IMR-90 (cell line): ENCODE measurements at regions not wholly inside any gene's neighbourhood (a gene's known extent, or its start where the extent isn't known, plus 50 kb on each side); places are given as distances from the start of the nearest gene placed in this dataset.

Source experiments
- ATAC-seq: fragments of 200-7000 bp; cut with Tn5 transposase; 2 replicates; pipeline ENCODE4 v1.9.1; 2020; ENCODE audit warnings: low read depth, mild to moderate bottlenecking, moderate library complexity
- BruUV-seq: library from RNA; stranded (reverse); fragments of 400-500 nt; replicated peaks from 2 replicates; lab custom pipeline; 2021; lab: Mats Ljungman, UMichigan
- CTCF ChIA-PET: fragments of 300-600 bp; formaldehyde crosslinking; extraction: SDS; loops from one replicate; lab custom pipeline; 2021; ENCODE audit warnings: antibody characterized with exemption; lab: Yijun Ruan, JAX
- POLR2A ChIA-PET: fragments of 300-600 bp; sonication (Branson Sonifier 250); formaldehyde crosslinking; loops from one replicate; lab custom pipeline; 2022; ENCODE audit warnings: antibody characterized with exemption; ENCODE audit not compliant: unreplicated experiment; lab: Charles Lee
- DNase-seq: peaks from one replicate; pipeline ENCODE4 v3.0.0; 2013
- H2AFZ ChIP-seq: replicated peaks from 2 replicates; pipeline ENCODE3; 2013; ENCODE audit warnings: low read length, mild to moderate bottlenecking; ENCODE audit not compliant: poor library complexity
- H2AK5ac ChIP-seq: 2 replicates; pipeline ENCODE4 v1.6.1; 2013; ENCODE audit warnings: low read depth, low read length, inconsistent platforms
- H2AK9ac ChIP-seq: replicated peaks from 2 replicates; pipeline ENCODE3; 2013; ENCODE audit warnings: mild to moderate bottlenecking, low read depth, low read length, moderate library complexity; ENCODE audit not compliant: poor library complexity
- H2BK120ac ChIP-seq: 2 replicates; pipeline ENCODE4 v1.6.1; 2013; ENCODE audit warnings: low read depth, low read length, inconsistent platforms
- H2BK15ac ChIP-seq: 3 replicates; pipeline ENCODE4 v1.6.1; 2013; ENCODE audit warnings: low read depth, low read length, inconsistent platforms
- H2BK20ac ChIP-seq: 2 replicates; pipeline ENCODE4 v1.6.1; 2013; ENCODE audit warnings: low read depth, mild to moderate bottlenecking, inconsistent platforms, low read length, moderate library complexity
- H2BK5ac ChIP-seq: 2 replicates; pipeline ENCODE4 v1.6.1; 2013; ENCODE audit warnings: mild to moderate bottlenecking, low read depth, low read length, inconsistent platforms; ENCODE audit not compliant: poor library complexity, severe bottlenecking
- H3K14ac ChIP-seq: replicated peaks from 2 replicates; pipeline ENCODE4 v1.6.1; 2013; ENCODE audit warnings: low read depth, low read length, inconsistent platforms
- H3K18ac ChIP-seq: 2 replicates; pipeline ENCODE4 v1.6.1; 2013; ENCODE audit warnings: low read depth, low read length, control low read depth
- H3K23ac ChIP-seq: 2 replicates; pipeline ENCODE4 v1.6.1; 2013; ENCODE audit warnings: low read depth, low read length, inconsistent platforms
- H3K27ac ChIP-seq: 2 replicates; pipeline ENCODE4 v1.5.1; 2013; ENCODE audit warnings: mild to moderate bottlenecking, control low read depth, low read length; ENCODE audit not compliant: insufficient read depth
- H3K27me3 ChIP-seq: 2 replicates; pipeline ENCODE4 v1.6.1; 2013; ENCODE audit warnings: low read length; ENCODE audit not compliant: control insufficient read depth, insufficient read depth
- H3K36me3 ChIP-seq: 2 replicates; pipeline ENCODE4 v1.6.1; 2013; ENCODE audit warnings: low read length, mixed read lengths; ENCODE audit not compliant: control insufficient read depth, insufficient read depth
- H3K4ac ChIP-seq: 2 replicates; pipeline ENCODE4 v1.6.1; 2013; ENCODE audit warnings: low read depth, low read length, inconsistent platforms
- H3K4me1 ChIP-seq: 2 replicates; pipeline ENCODE4 v1.6.1; 2013; ENCODE audit warnings: low read length, mixed read lengths; ENCODE audit not compliant: control insufficient read depth, insufficient read depth
- H3K4me2 ChIP-seq: 2 replicates; pipeline ENCODE4 v1.6.1; 2013; ENCODE audit warnings: low read depth, mild to moderate bottlenecking, control low read depth, low read length, moderate library complexity
- H3K4me3 ChIP-seq: 2 replicates; pipeline ENCODE4 v1.5.1; 2013; ENCODE audit warnings: low read depth, mild to moderate bottlenecking, control low read depth, low read length, moderate library complexity; ENCODE audit not compliant: insufficient read depth
- H3K56ac ChIP-seq: 2 replicates; pipeline ENCODE4 v1.6.1; 2013; ENCODE audit warnings: low read length, inconsistent platforms; ENCODE audit not compliant: insufficient read depth; ENCODE audit errors: extremely low read depth
- H3K79me1 ChIP-seq, 2 experiments: 2 replicates each; pipeline ENCODE4 v1.6.1; 2013; ENCODE audit warnings: low read length in 2 of 2, inconsistent platforms in 1 of 2, low read depth in 1 of 2
- H3K9ac ChIP-seq: 2 replicates; pipeline ENCODE4 v1.6.1; 2013; ENCODE audit warnings: low read depth, low read length, control low read depth
- H3K9me1 ChIP-seq: 2 replicates; pipeline ENCODE4 v1.6.1; 2013; ENCODE audit warnings: low read length, inconsistent platforms; ENCODE audit not compliant: insufficient read depth
- H3K9me3 ChIP-seq: 2 replicates; pipeline ENCODE4 v1.6.1; 2013; ENCODE audit warnings: low read length; ENCODE audit not compliant: control insufficient read depth, insufficient read depth
- H4K20me1 ChIP-seq: 2 replicates; pipeline ENCODE4 v1.6.1; 2013; ENCODE audit warnings: low read length, inconsistent platforms; ENCODE audit not compliant: insufficient read depth
- H4K5ac ChIP-seq: 2 replicates; pipeline ENCODE4 v1.6.1; 2013; ENCODE audit warnings: mild to moderate bottlenecking, low read depth, low read length, control low read depth
- H4K8ac ChIP-seq, 2 experiments: 2 replicates each; pipeline ENCODE4 v1.6.1; 2013; ENCODE audit warnings: low read depth in 2 of 2, low read length in 2 of 2, control low read depth in 1 of 2, inconsistent platforms in 1 of 2
- H4K91ac ChIP-seq: 2 replicates; pipeline ENCODE4 v1.6.1; 2013; ENCODE audit warnings: low read depth, low read length, inconsistent platforms; ENCODE audit not compliant: insufficient read depth
- BHLHE40 ChIP-seq: fragments of 150-350 bp; IDR thresholded peaks from 2 replicates; pipeline ENCODE4 v1.6.1; 2016; ENCODE audit warnings: mild to moderate bottlenecking, low read depth, low read length
- CEBPB ChIP-seq: IDR thresholded peaks from 2 replicates; pipeline ENCODE4 v1.6.1; 2012; ENCODE audit warnings: low read depth, low read length, improper control_type of control experiment
- CHD1 ChIP-seq: IDR thresholded peaks from 2 replicates; pipeline ENCODE4 v1.6.1; 2012; ENCODE audit warnings: low read depth, low read length, improper control_type of control experiment
- ELK1 ChIP-seq: fragments of 150-350 bp; IDR thresholded peaks from 2 replicates; pipeline ENCODE4 v1.6.1; 2016; ENCODE audit warnings: low read depth, mild to moderate bottlenecking, low read length, moderate library complexity, borderline replicate concordance
- MAFK ChIP-seq: IDR thresholded peaks from 2 replicates; pipeline ENCODE4 v1.6.1; 2012; ENCODE audit warnings: low read depth, low read length, improper control_type of control experiment
- MXI1 ChIP-seq: IDR thresholded peaks from 2 replicates; pipeline ENCODE4 v1.6.1; 2012; ENCODE audit warnings: low read depth, mild to moderate bottlenecking, low read length, moderate library complexity, borderline replicate concordance
- POLR2A ChIP-seq: IDR thresholded peaks from 2 replicates; pipeline ENCODE4 v1.6.1; 2012; ENCODE audit warnings: mild to moderate bottlenecking, low read depth, low read length
- RCOR1 ChIP-seq: IDR thresholded peaks from 2 replicates; pipeline ENCODE4 v1.6.1; 2012; ENCODE audit warnings: mild to moderate bottlenecking, low read length, improper control_type of control experiment; ENCODE audit not compliant: insufficient replicate concordance
- SMC3 ChIP-seq: fragments of 150-350 bp; IDR thresholded peaks from 2 replicates; pipeline ENCODE4 v1.6.1; 2016; ENCODE audit warnings: low read depth, mild to moderate bottlenecking, antibody characterized with exemption, low read length, moderate library complexity
- USF2 ChIP-seq: fragments of 150-350 bp; IDR thresholded peaks from 2 replicates; pipeline ENCODE4 v1.6.1; 2017; ENCODE audit warnings: mild to moderate bottlenecking, antibody characterized with exemption, low read length, low read depth
- WGBS, 2 experiments: methylation state at CpG; one replicate each; pipeline versions ENCODE4 v1.1.5 to v1.1.7; 2013; ENCODE audit warnings: missing lambda C conversion rate in 2 of 2; ENCODE audit not compliant: insufficient read length in 1 of 2; ENCODE audit errors: extremely low coverage in 2 of 2; 5-methylcytosine and 5-hydroxymethylcytosine counted together
- dilution Hi-C: fragments of 300-500 bp; cut with HindIII; formaldehyde crosslinking; loops from one replicate; pipeline ENCODE4 v1.14.3; 2018; ENCODE audit warnings: low sequenced_read_pairs; ENCODE audit not compliant: unreplicated experiment
- in situ Hi-C: fragments of 300-500 bp; cut with MboI; formaldehyde crosslinking; loops from 3 replicates; pipeline ENCODE4 v1.14.3; 2019; ENCODE audit warnings: low sequenced_read_pairs, inconsistent platforms, mixed read lengths
- intact Hi-C: fragments of 100-400 bp; cut with micrococcal nuclease; formaldehyde crosslinking; loops from 2 replicates; pipeline ENCODE4 v1.10.0; 2022

- TF ChIP-seq BHLHE40 (no peak), USF2 (no peak), POLR2A (no peak), CHD1 (no peak), ELK1 (no peak), SMC3 (no peak), MAFK (no peak), CEBPB (no peak), RCOR1 (no peak), MXI1 (no peak)
- H3K9me3 ChIP-seq: no peaks in the 10 kb centered on the region
- H2AK5ac ChIP-seq: no peak overlapping the region; the same call in 1 of the 2 replicates
- H4K20me1 ChIP-seq: no peaks in the 10 kb centered on the region
- H3K27me3 ChIP-seq: no peaks in the 10 kb centered on the region
- no peak overlapping the region for H2BK20ac ChIP-seq
- ATAC-seq (no peak), DNase-seq (no peak)
- intact Hi-C loops (no loop called here), dilution Hi-C loops (no loop called here), in situ Hi-C loops (no loop called here)
- no peak overlapping the region for H2BK15ac ChIP-seq
- ChIA-PET POLR2A (no interaction called here), CTCF (no interaction called here)
- no peak overlapping the region for H2BK5ac ChIP-seq
- peaks cover 15% of the 10 kb centered on the region for H3K4me1 ChIP-seq
- H3K9ac ChIP-seq: no peak overlapping the region
- no CpG with 5 or more reads among the region's 1 CpG for WGBS, 2 experiments
- no peak overlapping the region for H4K5ac ChIP-seq
- H3K36me3 ChIP-seq: no peaks in the 10 kb centered on the region
- H3K27ac ChIP-seq: no peak overlapping the region
- H3K9me1 ChIP-seq: no peaks in the 10 kb centered on the region
- no peak overlapping the region for H3K18ac ChIP-seq
- no peak overlapping the region for H2AK9ac ChIP-seq
- no peak overlapping the region for H2AFZ ChIP-seq
- no peak overlapping the region for H2BK120ac ChIP-seq
- no peak overlapping the region for H3K56ac ChIP-seq
- BruUV-seq: no TSS peak
- no peak overlapping the region for H4K8ac ChIP-seq
- no peak overlapping the region for H3K14ac ChIP-seq
- H3K4ac ChIP-seq: no peak overlapping the region
- no peak overlapping the region for H3K4me2 ChIP-seq
- H4K91ac ChIP-seq: no peak overlapping the region
- no peak overlapping the region for H3K4me3 ChIP-seq
- H3K23ac ChIP-seq: no peak overlapping the region
- H3K79me1 ChIP-seq: no peaks in the 10 kb centered on the region
Observed at GRCh38 chr2:217689053-217689452, 313.7 kb downstream of the TNS1 start.
